Right lobe of liver (tissue), 6 donors: ENCODE measurements at regions not wholly inside any gene's neighbourhood (a gene's known extent, or its start where the extent isn't known, plus 50 kb on each side); places are given as distances from the start of the nearest gene placed in this dataset.

Source experiments
- ATAC-seq, 4 donors: fragments of 200-7000 bp; cut with Tn5 transposase; one replicate each; pipeline ENCODE4 v1.9.1; 2020; ENCODE audit warnings: mild to moderate bottlenecking in 4 of 4, moderate library complexity in 4 of 4
- DNase-seq, 3 donors: peaks; one replicate each; pipeline ENCODE4 v3.0.0-alpha.2; 2020
- H3K27ac ChIP-seq, 3 donors: fragments of 200-600 bp; one replicate each; pipeline ENCODE4 v1.8.0; 2022
- H3K27me3 ChIP-seq, 2 donors: fragments of 200-600 bp; one replicate each; pipeline ENCODE4 v1.8.0; 2022
- H3K36me3 ChIP-seq, 4 donors: fragments of 200-600 bp; sonication (generic) in 1 of 4; one replicate each; pipeline versions ENCODE4 v1.5.1 to v1.8.0; 2017 to 2022; ENCODE audit warnings: control low read depth in 1 of 4
- H3K4me1 ChIP-seq, 4 donors: fragments of 200-600 bp; sonication (generic) in 1 of 4; one replicate each; pipeline versions ENCODE4 v1.5.1 to v1.8.0; 2017 to 2022; ENCODE audit warnings: control low read depth in 1 of 4
- H3K4me3 ChIP-seq, 3 donors: fragments of 200-600 bp; one replicate each; pipeline ENCODE4 v1.8.0; 2022
- H3K9me3 ChIP-seq, 4 donors: fragments of 200-600 bp; sonication (generic) in 1 of 4; one replicate each; pipeline versions ENCODE4 v1.5.1 to v1.8.0; 2017 to 2022; ENCODE audit warnings: control low read depth in 1 of 4
- POLR2A ChIP-seq: fragments of 450-650 bp; IDR thresholded peaks from one replicate; pipeline ENCODE4 v1.6.1; 2017; ENCODE audit warnings: antibody characterized with exemption, mild to moderate bottlenecking
- whole genome bisulfite sequencing: methylation state at CpG from one replicate; pipeline ENCODE4 v1.1.6; 2018; ENCODE audit warnings: low coverage, low lambda C conversion rate; ENCODE audit not compliant: insufficient coverage; ENCODE audit errors: missing lambda C conversion rate; 5-methylcytosine and 5-hydroxymethylcytosine counted together
- intact Hi-C, 2 donors: fragments of 100-400 bp; cut with DNase I; formaldehyde crosslinking; loops; one replicate each; pipeline versions ENCODE4 v1.11.2 to v1.14.1; 2022
- TF ChIP-seq, protein P1 (sequence below), 4 donors: fragments of 200-600 bp in 3 of 4; fragments of 450-650 bp in 1 of 4; IDR thresholded peaks; one replicate each; pipeline versions ENCODE4 v1.5.1 to v1.8.0; 2016 to 2022; ENCODE audit warnings: antibody characterized with exemption in 4 of 4, mild to moderate bottlenecking in 2 of 4
- donor health status: DM: no; HTN: yes; CAD: no.
- donor health status: DM: no; HTN: no; CAD: no.
- donor health status: DM: no; HTN: no; CAD: no.
- donor health status: DM: no; HTN: yes; CAD: no.
- donor health status: DM: no; HTN: yes; CAD: no.

DNA sequence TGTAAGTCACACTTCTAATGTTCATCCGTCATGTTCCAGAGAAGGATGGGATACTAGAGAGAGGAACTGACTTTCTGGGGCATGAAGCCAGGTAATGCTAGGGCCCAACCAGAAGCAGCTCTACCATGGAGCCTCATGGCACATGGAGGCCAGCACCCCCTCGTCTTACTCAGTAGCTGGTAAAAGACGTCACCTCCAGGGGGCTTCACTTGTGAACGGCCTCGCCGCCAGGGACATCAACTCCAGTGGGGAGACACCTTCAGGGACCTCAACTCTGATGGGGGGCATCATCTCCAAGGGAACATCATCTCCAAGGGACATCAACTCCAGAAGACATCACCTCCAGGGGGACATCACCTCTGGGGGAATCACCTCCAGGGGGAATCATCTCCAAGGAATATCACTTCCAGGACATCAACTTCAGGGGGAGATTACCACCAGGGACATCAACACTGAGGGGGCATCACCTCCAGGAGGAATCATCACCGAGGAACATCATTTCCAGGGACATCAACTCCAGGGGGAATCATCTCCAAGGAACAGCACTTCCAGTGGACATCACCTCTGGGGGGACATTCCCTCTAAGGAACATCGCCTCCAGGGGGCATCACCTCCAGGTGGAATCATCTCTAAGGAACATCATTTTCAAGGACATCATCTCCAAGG is 168.4 kb downstream of the NDUFA10 start:
- DNase-seq (no peak), ATAC-seq (no peak)
- Histone ChIP-seq H3K27me3 (no peaks in the 10 kb centered on the region), H3K4me3 (no peak overlapping the region), H3K36me3 (no peaks in the 10 kb centered on the region), H3K27ac (no peak overlapping the region), H3K9me3 (no peaks in the 10 kb centered on the region), H3K4me1 (no peaks in the 10 kb centered on the region)
- intact Hi-C loops = no loop called here
- TF ChIP-seq, protein P1, sequence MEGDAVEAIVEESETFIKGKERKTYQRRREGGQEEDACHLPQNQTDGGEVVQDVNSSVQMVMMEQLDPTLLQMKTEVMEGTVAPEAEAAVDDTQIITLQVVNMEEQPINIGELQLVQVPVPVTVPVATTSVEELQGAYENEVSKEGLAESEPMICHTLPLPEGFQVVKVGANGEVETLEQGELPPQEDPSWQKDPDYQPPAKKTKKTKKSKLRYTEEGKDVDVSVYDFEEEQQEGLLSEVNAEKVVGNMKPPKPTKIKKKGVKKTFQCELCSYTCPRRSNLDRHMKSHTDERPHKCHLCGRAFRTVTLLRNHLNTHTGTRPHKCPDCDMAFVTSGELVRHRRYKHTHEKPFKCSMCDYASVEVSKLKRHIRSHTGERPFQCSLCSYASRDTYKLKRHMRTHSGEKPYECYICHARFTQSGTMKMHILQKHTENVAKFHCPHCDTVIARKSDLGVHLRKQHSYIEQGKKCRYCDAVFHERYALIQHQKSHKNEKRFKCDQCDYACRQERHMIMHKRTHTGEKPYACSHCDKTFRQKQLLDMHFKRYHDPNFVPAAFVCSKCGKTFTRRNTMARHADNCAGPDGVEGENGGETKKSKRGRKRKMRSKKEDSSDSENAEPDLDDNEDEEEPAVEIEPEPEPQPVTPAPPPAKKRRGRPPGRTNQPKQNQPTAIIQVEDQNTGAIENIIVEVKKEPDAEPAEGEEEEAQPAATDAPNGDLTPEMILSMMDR (IDR thresholded peaks at IDR 0.05) = no peak
- TF ChIP-seq POLR2A = no peak
- no CpG with 5 or more reads among the region's 8 CpGs for WGBS

DNA sequence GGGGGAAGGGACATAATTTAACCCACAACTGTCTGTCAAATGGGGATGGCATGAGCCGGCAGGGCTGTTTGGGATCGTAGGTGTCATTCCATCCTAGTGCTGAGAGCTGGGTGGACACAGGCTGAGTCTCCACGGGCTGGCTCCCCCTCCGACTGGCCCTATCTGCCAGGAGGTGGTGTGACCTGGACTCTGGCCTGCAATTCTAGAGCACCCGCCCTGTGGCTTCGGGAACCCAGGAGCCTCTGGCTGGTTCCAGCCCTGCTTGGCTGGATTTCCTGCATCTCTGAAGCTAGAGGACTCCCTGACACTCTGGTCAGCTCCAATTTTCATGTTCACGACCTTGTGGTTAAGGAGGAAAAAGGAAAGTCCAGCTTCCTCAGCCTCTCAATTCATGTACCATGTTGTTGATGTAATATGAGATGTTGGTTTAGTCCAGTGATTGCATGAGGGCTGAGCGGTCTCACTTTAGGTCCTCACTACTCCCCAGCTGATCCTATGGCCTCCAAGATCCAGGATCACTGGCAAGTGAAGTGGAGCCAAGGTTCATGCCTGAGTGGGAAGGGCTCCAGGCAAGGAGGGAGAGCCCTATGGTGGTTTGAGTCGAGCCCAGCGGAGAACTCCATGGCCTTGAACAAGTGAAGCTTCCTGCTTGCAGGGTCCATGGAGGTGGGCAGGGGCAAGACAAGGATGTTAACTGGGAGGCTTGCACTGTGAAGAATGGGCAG is 169.1 kb downstream of the NDUFA10 start:
- ATAC-seq (no peak), DNase-seq (no peak)
- no peak for TF ChIP-seq POLR2A
- TF ChIP-seq, protein P1 (IDR thresholded peaks at IDR 0.05) = no peak
- Histone ChIP-seq H3K4me3 (no peak overlapping the region), H3K36me3 (no peaks in the 10 kb centered on the region), H3K27me3 (no peaks in the 10 kb centered on the region), H3K27ac (no peak overlapping the region), H3K9me3 (no peaks in the 10 kb centered on the region), H3K4me1 (no peaks in the 10 kb centered on the region)
- 65% methylated on average over 6 of the region's 10 CpGs for WGBS
- intact Hi-C loops = no loop called here

DNA sequence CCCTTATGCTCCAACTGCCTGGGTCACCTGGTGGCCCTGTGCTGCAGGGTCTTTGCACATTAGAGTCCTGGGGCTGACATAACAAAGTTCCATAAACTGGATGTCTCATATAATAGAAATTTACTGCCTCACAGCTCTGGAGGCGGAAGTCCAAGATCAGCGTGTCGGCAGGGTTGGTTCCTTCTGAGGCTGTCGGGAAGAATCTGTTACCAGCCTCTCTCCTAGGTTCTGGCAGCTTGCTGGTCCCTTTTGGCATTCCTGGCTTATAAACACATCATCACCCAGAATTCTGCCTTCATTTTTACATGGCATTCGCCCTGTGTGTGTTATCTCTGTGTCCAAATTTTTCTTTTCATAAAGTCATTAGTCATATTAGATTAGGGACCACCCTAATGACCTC is 170.5 kb downstream of the NDUFA10 start:
- TF ChIP-seq, protein P1 (IDR thresholded peaks at IDR 0.05) = no peak
- TF ChIP-seq POLR2A = no peak
- 80% methylated on average over 1 of the region's 5 CpGs for WGBS
- H3K27me3 ChIP-seq = no peaks in the 10 kb centered on the region
- intact Hi-C loops = no loop called here
- H3K4me3 ChIP-seq = no peak overlapping the region
- ATAC-seq = no peak
- H3K36me3 ChIP-seq = no peaks in the 10 kb centered on the region
- no peak overlapping the region for H3K27ac ChIP-seq
- DNase-seq = no peak
- H3K4me1 ChIP-seq = no peaks in the 10 kb centered on the region
- H3K9me3 ChIP-seq = peaks cover 0 to 8% (median 0%) of the 10 kb centered on the region in 4 donors

DNA sequence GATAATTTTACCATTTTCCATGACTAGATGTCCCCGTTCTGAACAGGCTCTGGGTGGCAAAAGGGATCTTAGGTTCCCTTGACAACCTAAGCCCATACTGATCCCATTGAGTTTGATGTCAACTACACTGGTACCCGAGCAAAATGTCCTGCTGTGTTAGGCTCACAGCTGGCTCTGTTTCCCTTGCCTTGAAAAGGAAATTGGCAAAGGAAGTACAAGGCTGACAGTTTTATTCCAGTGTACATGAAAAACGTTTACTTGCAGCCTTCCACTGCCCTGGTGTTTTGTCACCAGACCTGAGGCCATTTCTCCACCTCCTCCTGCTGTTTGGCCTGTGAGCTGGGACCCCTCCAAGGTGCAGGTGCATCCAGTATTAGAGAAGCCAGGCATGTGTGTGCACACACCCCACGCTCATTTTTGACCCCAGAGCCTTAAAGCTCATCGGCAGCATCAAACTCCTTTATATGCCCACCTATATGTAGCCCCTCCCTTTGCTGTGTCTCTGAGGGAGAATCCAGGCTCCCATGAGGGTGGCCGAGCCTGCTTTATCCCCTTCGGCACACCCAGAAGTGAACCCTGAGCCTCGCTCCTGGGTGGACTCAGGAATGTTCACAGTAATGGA is 171.3 kb downstream of the NDUFA10 start:
- no peak overlapping the region for H3K27ac ChIP-seq
- H3K4me3 ChIP-seq = no peak overlapping the region
- WGBS = 48% methylated on average over 4 of the region's 8 CpGs
- TF ChIP-seq POLR2A = no peak
- TF ChIP-seq, protein P1 (IDR thresholded peaks at IDR 0.05) = no peak
- no peaks in the 10 kb centered on the region for H3K27me3 ChIP-seq
- no peaks in the 10 kb centered on the region for H3K36me3 ChIP-seq
- intact Hi-C loops = no loop called here
- ATAC-seq = no peak
- H3K9me3 ChIP-seq = peaks cover 0 to 8% (median 0%) of the 10 kb centered on the region in 4 donors
- DNase-seq = no peak
- no peaks in the 10 kb centered on the region for H3K4me1 ChIP-seq
